Large intestine (tissue), 3 donors: ENCODE measurements at regions not wholly inside any gene's neighbourhood (a gene's known extent, or its start where the extent isn't known, plus 50 kb on each side); places are given as distances from the start of the nearest gene placed in this dataset.

Experiments used
- DNase-seq, 2 donors: peaks; one replicate each; pipeline versions ENCODE4 v3.0.0 to v3.0.0-alpha.2; 2013
- H3K27ac ChIP-seq: one replicate; pipeline ENCODE4 v1.5.1; 2013; ENCODE audit warnings: low read length
- H3K27me3 ChIP-seq: 2 replicates; pipeline ENCODE4 v1.6.1; 2013; ENCODE audit warnings: low read length; ENCODE audit not compliant: control insufficient read depth, insufficient read depth
- H3K36me3 ChIP-seq: 2 replicates; pipeline ENCODE4 v1.6.1; 2013; ENCODE audit warnings: low read length; ENCODE audit not compliant: control insufficient read depth, insufficient read depth
- H3K4me1 ChIP-seq: one replicate; pipeline ENCODE4 v1.6.1; 2013; ENCODE audit warnings: low read length; ENCODE audit not compliant: control insufficient read depth, insufficient read depth
- H3K4me3 ChIP-seq: one replicate; pipeline ENCODE4 v1.5.1; 2013; ENCODE audit warnings: low read length
- H3K9me3 ChIP-seq: one replicate; pipeline ENCODE4 v1.6.1; 2013; ENCODE audit warnings: mild to moderate bottlenecking, low read depth, low read length, moderate library complexity; ENCODE audit not compliant: control insufficient read depth
- WGBS: methylation state at CpG from one replicate; pipeline ENCODE4 v1.1.5; 2013; ENCODE audit warnings: low lambda C conversion rate; ENCODE audit not compliant: insufficient coverage; 5-methylcytosine and 5-hydroxymethylcytosine counted together

GRCh38 chr6:169983651-169984050 lies 232.2 kb downstream of the ERMARD start:
- Histone ChIP-seq H3K4me3 (no peak overlapping the region), H3K27me3 (peaks cover under 1% of the 10 kb centered on the region), H3K36me3 (no peaks in the 10 kb centered on the region), H3K4me1 (no peaks in the 10 kb centered on the region), H3K9me3 (no peaks in the 10 kb centered on the region), H3K27ac (no peak overlapping the region)
- no peak for DNase-seq
- WGBS, result no CpG with 5 or more reads among the region's 10 CpGs

DNA sequence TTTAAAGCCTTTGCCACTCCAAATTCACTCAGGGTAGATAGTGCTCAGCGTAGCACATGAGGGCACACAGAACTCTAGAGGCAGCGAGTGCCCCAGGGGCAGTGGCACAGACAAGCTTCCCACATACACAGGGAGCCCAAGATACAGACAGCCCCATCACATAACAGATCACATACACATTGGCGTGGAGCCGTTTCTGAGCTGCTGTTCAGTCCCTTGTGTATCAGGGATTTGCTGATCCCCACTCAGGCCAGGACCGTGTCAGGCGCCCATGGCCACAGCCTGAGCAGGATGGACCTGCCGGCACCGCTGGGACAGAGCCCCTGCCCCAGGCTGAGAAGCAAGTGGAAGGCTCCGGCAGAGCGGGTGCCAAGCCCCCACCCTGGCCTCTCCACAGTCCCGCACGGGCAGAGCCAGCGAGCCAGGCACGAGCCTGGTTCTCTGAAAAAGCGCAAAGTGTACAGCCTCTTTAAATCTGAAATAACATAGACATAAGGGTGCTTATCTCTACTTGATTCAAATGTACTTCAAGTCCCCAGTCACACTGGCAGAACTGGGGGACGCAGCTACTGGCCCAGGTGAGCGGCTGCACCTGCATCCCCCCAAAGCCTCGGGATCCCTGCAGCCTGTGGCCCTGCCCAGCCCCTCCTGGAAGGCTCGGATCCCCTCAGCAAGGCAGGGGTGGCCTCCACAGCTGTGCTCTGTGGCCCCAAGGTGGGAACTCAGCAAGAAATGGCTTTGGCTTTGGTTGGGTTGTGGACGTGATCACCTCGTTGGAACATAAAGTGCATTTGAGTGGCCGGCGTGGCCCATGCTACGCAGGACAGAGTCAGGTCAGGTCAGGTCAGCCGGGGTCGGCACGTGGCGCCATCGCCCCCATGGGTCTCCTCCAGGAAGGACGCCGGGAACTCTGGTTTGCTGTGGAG lies 231.3 kb downstream of the ERMARD start:
- no peaks in the 10 kb centered on the region for H3K36me3 ChIP-seq

GRCh38 chr6:169981969-169982368 lies 230.5 kb downstream of the ERMARD start:
- Histone ChIP-seq H3K4me3 (no peak overlapping the region), H3K27me3 (peaks cover 2% of the 10 kb centered on the region), H3K9me3 (no peaks in the 10 kb centered on the region), H3K27ac (no peak overlapping the region), H3K4me1 (no peaks in the 10 kb centered on the region), H3K36me3 (no peaks in the 10 kb centered on the region)
- 100% methylated on average over 2 of the region's 7 CpGs for WGBS
- no peak for DNase-seq

More for the DNA sequence above, 231.3 kb downstream of the ERMARD start:
- peaks cover 2% of the 10 kb centered on the region for H3K27me3 ChIP-seq
- WGBS, result no CpG with 5 or more reads among the region's 31 CpGs
- no peak overlapping the region for H3K27ac ChIP-seq
- no peak overlapping the region for H3K4me3 ChIP-seq
- H3K4me1 ChIP-seq, result no peaks in the 10 kb centered on the region
- no peak for DNase-seq
- no peaks in the 10 kb centered on the region for H3K9me3 ChIP-seq

- Histone ChIP-seq H3K4me3 (no peak overlapping the region), H3K9me3 (no peaks in the 10 kb centered on the region), H3K27ac (no peak overlapping the region), H3K4me1 (no peaks in the 10 kb centered on the region), H3K27me3 (peaks cover 2% of the 10 kb centered on the region), H3K36me3 (no peaks in the 10 kb centered on the region)
- DNase-seq, result no peak
- WGBS, result no CpG with 5 or more reads among the region's 6 CpGs
Measured at GRCh38 chr6:169981568-169981967, 230.1 kb downstream of the ERMARD start.

- Histone ChIP-seq H3K27me3 (peaks cover 2% of the 10 kb centered on the region), H3K4me3 (no peak overlapping the region), H3K27ac (no peak overlapping the region), H3K4me1 (no peaks in the 10 kb centered on the region), H3K9me3 (no peaks in the 10 kb centered on the region), H3K36me3 (no peaks in the 10 kb centered on the region)
- DNase-seq, result no peak
- no CpG with 5 or more reads among the region's 14 CpGs for WGBS
Measured at GRCh38 chr6:169980826-169981450, 229.5 kb downstream of the ERMARD start.

- Histone ChIP-seq H3K9me3 (no peaks in the 10 kb centered on the region), H3K4me3 (no peak overlapping the region), H3K27ac (no peak overlapping the region), H3K27me3 (peaks cover 2% of the 10 kb centered on the region), H3K36me3 (no peaks in the 10 kb centered on the region), H3K4me1 (no peaks in the 10 kb centered on the region)
- no CpG with 5 or more reads among the region's 14 CpGs for WGBS
- no peak for DNase-seq
Measured at GRCh38 chr6:169979873-169980432, 228.5 kb downstream of the ERMARD start.

- Histone ChIP-seq H3K36me3 (no peaks in the 10 kb centered on the region), H3K27me3 (peaks cover 2% of the 10 kb centered on the region), H3K4me3 (no peak overlapping the region), H3K27ac (no peak overlapping the region), H3K4me1 (no peaks in the 10 kb centered on the region), H3K9me3 (no peaks in the 10 kb centered on the region)
- no CpG with 5 or more reads among the region's 26 CpGs for WGBS
- DNase-seq, result no peak
Measured at GRCh38 chr6:169978615-169979161, 227.3 kb downstream of the ERMARD start.

GRCh38 chr6:169977434-169978265 lies 226.2 kb downstream of the ERMARD start:
- H3K27me3 ChIP-seq, result peaks cover 2% of the 10 kb centered on the region
- no peaks in the 10 kb centered on the region for H3K9me3 ChIP-seq
- no peak overlapping the region for H3K4me3 ChIP-seq
- WGBS, result 100% methylated on average over 1 of the region's 28 CpGs
- no peak for DNase-seq
- no peaks in the 10 kb centered on the region for H3K36me3 ChIP-seq
- no peaks in the 10 kb centered on the region for H3K4me1 ChIP-seq
- H3K27ac ChIP-seq, result no peak overlapping the region

DNA sequence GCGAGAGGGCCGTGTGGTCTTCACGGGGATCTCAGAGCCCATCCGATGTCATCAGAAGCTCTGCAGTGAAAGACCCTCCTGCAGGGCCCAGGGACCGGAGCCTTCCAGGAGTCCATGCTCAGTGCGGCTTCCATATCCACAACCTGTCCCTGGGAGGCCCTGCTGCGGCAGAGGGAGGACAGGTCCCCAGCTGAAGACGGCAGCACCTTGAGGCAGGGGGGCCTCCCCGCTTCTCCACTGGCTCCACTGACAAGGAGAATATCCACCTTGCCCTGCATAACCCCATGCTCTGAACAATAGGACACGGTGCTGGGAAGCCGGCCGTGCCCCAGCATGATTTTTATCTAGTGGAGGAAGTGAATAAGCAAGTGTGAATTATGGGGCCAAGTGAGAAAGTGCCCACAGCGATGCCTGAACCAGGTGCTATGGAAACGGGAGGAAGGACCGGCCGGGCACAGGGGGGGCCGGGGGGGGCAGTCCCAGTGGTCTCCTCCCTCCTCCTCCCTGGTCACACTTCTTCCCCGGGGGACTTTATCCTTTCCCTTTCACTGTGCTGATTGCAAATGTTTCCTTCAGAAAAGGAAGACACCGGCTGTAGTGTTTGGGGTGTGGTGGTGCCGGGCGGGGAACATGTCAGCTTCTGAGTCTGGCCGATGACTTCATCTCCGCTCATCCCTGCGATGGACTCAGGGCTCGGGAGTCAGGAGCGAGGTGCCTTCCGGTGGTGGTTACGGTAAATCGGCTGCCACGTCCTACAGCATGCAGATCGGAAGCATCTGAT lies 225.1 kb downstream of the ERMARD start:
- Histone ChIP-seq H3K27me3 (peaks cover 2% of the 10 kb centered on the region), H3K4me3 (no peak overlapping the region), H3K9me3 (no peaks in the 10 kb centered on the region), H3K36me3 (no peaks in the 10 kb centered on the region), H3K4me1 (no peaks in the 10 kb centered on the region), H3K27ac (no peak overlapping the region)
- DNase-seq, result no peak
- WGBS, result no CpG with 5 or more reads among the region's 31 CpGs
